NCI-H226 (cell line): ENCODE measurements at regions not wholly inside any gene's neighbourhood (a gene's known extent, or its start where the extent isn't known, plus 50 kb on each side); places are given as distances from the start of the nearest gene placed in this dataset.

Experiments
- DNase-seq: peaks from one replicate; pipeline ENCODE4 v3.0.0-alpha.2; 2015

DNA sequence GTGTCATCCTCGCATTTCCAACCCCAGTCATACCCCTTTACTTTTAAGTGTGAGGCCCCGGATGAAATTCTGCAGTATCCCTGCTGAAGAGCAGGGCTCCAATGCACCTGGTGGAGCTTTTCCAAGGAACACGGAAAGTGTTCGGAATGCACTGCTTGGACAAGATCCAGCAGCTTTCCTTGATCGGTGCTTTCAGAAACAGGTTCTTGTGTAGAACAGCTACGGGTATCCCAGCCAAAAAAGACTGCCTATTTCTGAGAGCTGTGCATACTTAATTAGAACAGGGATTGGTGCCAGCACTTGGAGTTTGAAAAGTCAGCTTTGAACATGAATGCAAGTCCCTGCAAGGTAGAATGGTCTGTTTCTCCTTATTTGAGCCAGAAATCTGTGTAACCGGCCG, 87.2 kb upstream of the C1QTNF9B start:
- no peak for DNase-seq

- DNase-seq = no peak
These were observed 87.8 kb upstream of the C1QTNF9B start for GRCh38 chr13:23985060-23985459.

GRCh38 chr13:23985839-23986238, 88.5 kb upstream of the C1QTNF9B start:
- DNase-seq = no peak

GRCh38 chr13:23986619-23987018, 89.3 kb upstream of the C1QTNF9B start:
- peak; percentile 69 for DNase-seq

- no peak for DNase-seq
These were observed 90.1 kb upstream of the C1QTNF9B start for GRCh38 chr13:23987331-23987894.

DNA sequence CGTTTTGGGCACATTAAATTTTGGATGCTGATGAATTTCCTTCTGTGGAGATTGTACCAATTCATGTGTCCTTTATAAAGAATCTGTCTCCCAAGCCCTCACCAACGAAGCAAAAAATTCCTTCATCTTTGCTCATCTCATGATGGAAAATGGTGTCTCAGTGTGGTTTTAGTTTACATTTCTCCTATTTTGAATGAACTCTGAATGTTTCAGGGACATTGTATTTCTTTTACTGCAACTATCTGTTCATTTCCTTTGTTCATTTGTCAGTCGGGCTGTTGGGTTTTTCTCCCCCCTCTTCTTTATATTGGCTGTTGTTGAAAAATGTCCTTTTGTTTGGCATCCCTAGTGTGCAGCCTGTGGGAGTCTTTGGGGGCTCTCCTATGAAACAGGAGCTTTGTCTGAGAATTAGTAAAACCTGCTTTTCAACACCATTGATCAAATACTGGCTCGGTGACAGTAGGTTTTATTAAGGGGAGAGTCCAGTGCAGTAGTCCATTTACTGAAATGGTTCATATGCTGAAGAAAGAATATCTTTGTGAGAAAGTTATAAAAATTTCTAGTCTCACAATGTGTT, 91.3 kb upstream of the C1QTNF9B start:
- no peak for DNase-seq

DNA sequence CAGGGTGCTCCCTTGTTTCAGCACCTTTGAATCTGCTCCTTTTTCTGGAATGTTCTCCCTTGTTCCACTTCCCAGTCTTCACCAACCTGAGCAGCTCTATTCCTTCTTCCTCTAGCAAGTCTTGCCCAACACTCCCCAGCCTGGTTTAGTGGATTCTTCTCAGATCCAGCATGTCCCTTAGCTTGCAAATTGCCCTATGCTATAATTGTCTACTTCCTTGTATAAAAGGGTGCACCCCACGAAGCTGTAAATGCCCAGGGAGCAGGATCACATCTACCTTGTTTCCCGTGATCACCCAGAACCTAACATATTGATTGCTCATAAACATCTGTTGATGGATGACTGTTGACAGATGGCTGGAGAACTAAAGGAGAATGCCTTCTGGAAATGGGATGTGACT, 93.2 kb upstream of the C1QTNF9B start:
- no peak for DNase-seq

DNA sequence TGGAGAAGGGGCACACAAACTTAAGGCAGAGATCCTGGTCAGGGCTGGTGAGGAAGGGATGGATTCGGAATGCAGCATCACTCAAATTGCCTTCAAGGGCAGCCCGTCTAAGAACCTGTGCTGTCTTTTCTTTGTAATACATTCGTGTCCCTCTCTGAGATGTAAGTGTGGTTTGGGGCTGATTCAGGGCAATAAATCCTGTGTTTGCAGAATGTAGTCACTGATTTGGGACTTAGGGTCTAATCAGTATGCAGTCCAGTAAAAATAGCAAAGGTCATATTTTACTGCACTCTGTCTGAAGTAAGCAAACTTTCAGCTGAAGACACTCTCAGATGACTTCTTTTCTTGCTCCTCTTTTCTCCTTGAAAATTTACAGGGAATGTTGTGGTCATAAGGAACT, 93.8 kb upstream of the C1QTNF9B start:
- no peak for DNase-seq

GRCh38 chr13:23992781-23993679, 95.7 kb upstream of the C1QTNF9B start:
- DNase-seq = no peak

- DNase-seq = no peak
These were observed 96.3 kb upstream of the C1QTNF9B start for GRCh38 chr13:23993680-23993985.

- no peak for DNase-seq
These were observed 98.2 kb upstream of the C1QTNF9B start for GRCh38 chr13:23995283-23996073.

DNA sequence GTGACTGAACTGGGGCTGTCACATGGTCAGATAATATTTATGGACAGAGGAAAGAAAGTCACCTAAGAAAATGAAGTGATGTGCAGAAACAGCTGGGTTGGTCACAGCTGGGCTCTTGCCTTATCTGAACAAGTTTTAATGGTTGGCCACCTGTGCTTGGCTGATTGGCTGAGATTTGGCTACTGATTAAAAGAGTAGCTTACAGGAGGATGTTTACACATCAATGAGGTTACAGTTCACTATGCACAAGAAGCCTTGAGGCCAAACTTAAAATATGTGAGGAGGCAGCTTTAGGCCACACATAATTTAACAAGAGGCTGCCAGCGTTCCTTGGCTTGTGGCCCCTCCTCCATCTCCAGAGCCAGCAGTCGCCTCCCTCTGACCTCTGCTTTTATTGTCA, 99.2 kb upstream of the C1QTNF9B start:
- DNase-seq = no peak

DNA sequence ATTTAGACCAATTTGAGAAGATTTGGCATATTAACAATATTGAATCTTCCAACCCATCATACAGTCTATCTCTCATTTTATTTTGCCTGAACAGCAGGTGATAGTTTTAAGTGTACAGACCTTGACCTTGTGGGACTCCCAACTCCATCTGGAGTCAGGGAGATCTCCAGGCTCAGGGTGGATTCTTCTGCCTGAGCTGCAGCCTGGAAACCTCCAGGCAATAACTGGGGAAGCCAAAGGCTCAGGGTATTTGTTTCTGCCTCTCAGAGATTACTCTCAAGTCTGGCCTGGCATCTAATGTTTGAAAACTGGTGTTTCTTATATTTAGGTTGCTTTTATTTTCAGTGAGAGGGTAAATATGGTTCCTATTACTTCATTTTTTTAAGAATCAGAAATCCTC, 102.1 kb upstream of the C1QTNF9B start:
- no peak for DNase-seq

GRCh38 chr13:24002206-24002815, 105.0 kb upstream of the C1QTNF9B start:
- no peak for DNase-seq

DNA sequence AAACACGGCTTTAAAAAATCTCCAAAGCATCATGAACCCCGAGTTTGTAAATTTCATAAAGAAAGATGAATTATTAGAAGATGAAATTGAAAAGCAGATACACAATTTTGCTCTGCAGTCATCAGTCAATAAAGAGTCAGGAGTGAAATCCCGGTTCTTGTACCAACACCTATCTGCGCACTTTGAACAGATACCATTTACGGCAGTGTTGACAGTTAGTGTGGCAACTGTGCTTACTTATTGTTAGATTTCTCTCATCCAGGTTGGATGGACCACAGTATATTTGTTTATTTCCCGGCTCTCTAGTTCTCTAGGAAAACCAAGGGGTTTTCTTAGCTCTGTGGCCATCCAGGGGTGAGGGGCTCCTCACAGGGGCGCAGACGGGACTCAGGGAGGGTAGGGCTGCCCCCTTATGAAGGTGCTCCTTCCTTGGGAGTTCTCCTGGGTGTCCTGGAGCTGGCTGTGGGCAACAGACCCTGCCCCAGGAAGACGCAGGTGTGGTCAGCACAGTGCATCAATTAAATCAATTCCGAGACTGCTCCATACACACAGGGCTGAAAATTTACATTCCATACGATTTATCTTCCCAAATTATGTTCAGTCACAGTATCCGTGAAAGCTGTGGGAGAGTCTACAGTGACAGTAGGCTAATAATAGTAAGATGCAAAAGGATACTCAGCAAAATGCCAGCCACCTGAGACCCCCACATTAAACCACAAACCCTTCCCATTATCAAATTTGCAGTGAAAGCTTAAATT, 107.0 kb upstream of the C1QTNF9B start:
- DNase-seq = no peak

- DNase-seq = no peak
These were observed 107.7 kb upstream of the C1QTNF9B start for GRCh38 chr13:24004971-24005370.

DNA sequence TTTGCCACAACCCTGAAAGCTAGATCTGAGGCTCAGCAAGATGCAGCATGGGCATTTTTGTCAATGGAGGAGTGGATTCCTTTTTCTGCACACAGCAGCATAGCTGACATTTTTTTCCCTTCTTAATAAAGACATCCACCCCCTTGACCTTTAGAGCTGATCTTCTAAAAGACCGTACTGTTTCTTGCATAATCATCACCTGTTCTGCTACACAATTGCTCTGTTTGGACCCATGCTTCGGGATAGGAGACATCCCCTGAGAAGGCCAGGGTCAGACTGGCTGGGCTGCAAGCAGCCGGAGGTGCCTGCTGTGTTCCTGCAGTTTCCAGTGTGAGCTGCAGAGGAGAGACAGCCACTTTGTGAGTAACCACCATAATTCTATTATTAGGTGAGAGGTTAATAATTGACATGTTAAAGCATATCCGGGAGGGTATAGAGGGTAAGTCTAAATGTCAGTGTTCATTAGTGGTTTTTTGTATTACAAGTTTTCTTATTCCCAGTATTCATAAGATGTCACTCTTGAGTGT, 108.5 kb upstream of the C1QTNF9B start:
- DNase-seq = no peak

GRCh38 chr13:24006520-24007248, 109.4 kb upstream of the C1QTNF9B start:
- no peak for DNase-seq

DNA sequence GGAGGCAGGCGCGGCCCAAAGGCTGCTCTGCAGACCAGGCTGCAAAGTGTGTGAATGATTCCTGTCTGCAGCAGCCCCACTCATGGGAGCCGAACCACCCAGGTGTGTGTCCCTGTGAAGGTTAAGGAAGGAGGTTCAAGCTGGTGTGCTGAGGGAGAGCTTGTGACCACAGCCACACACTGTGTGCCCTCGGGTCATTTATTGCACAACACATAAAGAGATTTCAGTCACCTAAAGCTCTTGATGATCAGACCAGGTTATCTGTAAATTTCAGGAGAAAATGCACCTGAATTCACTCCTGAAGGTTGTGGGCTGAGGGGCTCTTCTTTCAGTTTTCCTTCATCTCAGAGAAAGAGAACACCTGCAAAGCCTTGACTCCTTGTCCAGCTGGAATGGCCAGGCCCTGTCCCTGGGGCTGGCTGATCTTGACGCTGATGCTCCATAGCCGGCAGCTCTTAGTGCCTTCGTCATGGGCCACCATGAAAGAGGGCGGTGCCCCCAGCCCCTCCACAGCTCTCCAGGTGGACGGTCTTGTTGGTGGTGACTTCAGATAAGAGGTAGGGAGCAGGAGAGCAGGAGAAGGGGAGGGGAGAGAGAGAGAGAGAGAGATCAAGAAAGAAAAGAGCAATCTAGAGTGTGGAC, 110.8 kb upstream of the C1QTNF9B start:
- DNase-seq = no peak

GRCh38 chr13:24008679-24009078, 111.4 kb upstream of the C1QTNF9B start:
- no peak for DNase-seq

- DNase-seq = no peak
These were observed 114.0 kb upstream of the C1QTNF9B start for GRCh38 chr13:24011266-24011665.
